ENCODE measurements at regions not wholly inside any gene's neighbourhood (a gene's known extent, or its start where the extent isn't known, plus 50 kb on each side); places are given as distances from the start of the nearest gene placed in this dataset.
"Not testable (repeated sequence)": the region's sequence is repeated elsewhere in the genome, so short reads cannot be mapped to it uniquely, and the experiment has no call there.

DNA sequence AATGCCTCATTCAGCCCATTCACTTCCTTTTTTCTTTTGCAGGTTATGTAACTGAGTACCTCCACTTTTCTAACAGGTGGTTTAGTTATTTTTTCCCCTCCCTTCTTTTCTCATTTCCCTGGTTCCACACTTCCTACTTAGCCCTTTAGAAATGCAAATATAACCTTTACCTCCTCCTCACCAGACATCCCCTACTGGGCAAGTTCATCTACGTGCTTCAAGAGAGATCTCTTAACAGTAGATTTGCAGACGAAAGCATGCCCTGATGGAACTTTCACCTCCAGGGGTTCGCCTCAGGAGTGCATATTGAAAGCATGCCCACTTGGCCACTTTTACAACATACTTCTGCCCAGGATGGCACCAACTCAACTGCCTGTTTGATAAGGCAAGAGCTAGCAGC is 314.1 kb upstream of the LRRC3B start:
- H3K36me3 ChIP-seq: no peaks in the 10 kb centered on the region
- no peaks in the 10 kb centered on the region for H3K27me3 ChIP-seq
- H3K4me1 ChIP-seq: no peaks in the 10 kb centered on the region
- H3K9me3 ChIP-seq: no peaks in the 10 kb centered on the region
- no peak for DNase-seq (ENCODE audit: low spot score in 2 of 2)
- no peak overlapping the region for H3K27ac ChIP-seq
- H3K4me3 ChIP-seq: no peak overlapping the region
- TF ChIP-seq, protein P1, sequence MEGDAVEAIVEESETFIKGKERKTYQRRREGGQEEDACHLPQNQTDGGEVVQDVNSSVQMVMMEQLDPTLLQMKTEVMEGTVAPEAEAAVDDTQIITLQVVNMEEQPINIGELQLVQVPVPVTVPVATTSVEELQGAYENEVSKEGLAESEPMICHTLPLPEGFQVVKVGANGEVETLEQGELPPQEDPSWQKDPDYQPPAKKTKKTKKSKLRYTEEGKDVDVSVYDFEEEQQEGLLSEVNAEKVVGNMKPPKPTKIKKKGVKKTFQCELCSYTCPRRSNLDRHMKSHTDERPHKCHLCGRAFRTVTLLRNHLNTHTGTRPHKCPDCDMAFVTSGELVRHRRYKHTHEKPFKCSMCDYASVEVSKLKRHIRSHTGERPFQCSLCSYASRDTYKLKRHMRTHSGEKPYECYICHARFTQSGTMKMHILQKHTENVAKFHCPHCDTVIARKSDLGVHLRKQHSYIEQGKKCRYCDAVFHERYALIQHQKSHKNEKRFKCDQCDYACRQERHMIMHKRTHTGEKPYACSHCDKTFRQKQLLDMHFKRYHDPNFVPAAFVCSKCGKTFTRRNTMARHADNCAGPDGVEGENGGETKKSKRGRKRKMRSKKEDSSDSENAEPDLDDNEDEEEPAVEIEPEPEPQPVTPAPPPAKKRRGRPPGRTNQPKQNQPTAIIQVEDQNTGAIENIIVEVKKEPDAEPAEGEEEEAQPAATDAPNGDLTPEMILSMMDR (IDR thresholded peaks at IDR 0.05): no peak
- TF ChIP-seq EP300 (IDR thresholded peaks at IDR 0.05): no peak
- TF ChIP-seq POLR2A (IDR thresholded peaks at IDR 0.05): no peak
- 83 to 86% methylated on average over 3 of the region's 3 CpGs for WGBS, 2 donors

DNA sequence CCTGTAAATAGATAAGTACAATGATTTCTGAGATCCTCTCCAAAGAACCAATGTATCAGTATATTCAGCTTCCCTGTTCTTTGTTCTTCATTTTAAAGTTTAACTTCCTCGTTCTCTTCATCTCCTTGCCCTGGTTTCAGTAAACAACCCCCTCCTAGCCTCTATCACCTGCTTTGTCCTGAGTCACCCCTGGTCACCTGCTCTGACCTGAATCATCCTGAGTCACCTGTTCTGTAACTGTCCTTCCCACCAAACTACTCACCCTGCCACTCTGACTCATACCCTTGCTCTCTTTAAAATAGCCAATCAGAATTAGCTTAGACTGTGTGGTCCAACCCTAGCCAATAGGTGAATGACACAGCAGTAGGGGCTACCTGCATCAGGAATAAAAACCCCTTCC is 313.0 kb upstream of the LRRC3B start:
- H3K9me3 ChIP-seq; H3K27me3 ChIP-seq; H3K27ac ChIP-seq; DNase-seq (ENCODE audit: low spot score in 2 of 2); H3K4me3 ChIP-seq; H3K4me1 ChIP-seq; H3K36me3 ChIP-seq: not testable (repeated sequence)
- 85 to 100% methylated on average over 1 of the region's 1 CpG for WGBS, 2 donors

DNA sequence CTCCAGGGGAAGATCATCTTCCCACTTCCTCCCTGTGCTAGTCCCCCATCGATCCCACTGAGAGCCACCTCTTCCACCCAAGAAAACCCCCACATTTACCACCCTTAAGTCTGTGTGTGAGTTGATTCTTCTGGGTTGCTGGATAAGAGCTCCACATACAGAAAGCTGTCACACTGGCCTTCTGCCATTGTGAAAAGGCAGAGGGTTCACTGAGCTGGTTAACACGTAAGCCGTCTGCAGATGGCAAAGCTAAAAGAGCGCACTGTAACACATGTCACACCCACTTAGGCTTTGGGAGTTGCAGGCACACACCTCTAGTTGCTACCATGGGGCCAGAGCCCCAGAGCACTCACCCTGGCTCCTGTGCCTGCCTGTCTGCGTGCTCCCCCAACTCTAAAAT is 309.8 kb upstream of the LRRC3B start:
- Histone ChIP-seq H3K9me3 (peaks cover 0 to 15% (median 1%) of the 10 kb centered on the region in 4 donors), H3K4me1 (no peaks in the 10 kb centered on the region), H3K4me3 (no peak overlapping the region), H3K27ac (no peak overlapping the region), H3K36me3 (no peaks in the 10 kb centered on the region), H3K27me3 (no peaks in the 10 kb centered on the region)
- WGBS, 2 donors: 88 to 90% methylated on average over 5 of the region's 5 CpGs
- no peak for DNase-seq (ENCODE audit: low spot score in 2 of 2)
- TF ChIP-seq POLR2A (IDR thresholded peaks at IDR 0.05): no peak
- TF ChIP-seq, protein P1 (IDR thresholded peaks at IDR 0.05): no peak
- no peak for TF ChIP-seq EP300 (IDR thresholded peaks at IDR 0.05)

DNA sequence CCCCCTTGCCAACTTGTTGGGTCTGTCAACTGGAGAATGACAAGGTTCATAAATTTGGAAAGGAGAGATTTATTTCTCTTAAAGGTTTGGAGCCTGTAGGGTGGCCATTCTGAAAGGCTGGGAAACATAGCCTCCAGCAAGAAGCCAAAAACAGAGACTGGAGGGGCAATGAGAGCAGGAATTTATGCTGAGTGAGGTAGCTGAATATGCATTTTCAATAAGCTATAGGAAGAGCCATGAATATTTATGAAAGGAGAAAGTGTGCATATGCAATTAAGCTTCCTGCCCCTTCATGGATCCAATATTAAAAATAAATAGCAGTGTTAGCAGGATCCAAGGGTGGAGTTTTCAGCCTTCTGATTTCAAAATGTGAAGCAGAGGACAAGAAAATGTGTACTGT is 306.1 kb upstream of the LRRC3B start:
- DNase-seq (ENCODE audit: low spot score in 2 of 2): no peak
- no peak overlapping the region for H3K4me3 ChIP-seq
- TF ChIP-seq POLR2A (IDR thresholded peaks at IDR 0.05): no peak
- no peak for TF ChIP-seq EP300 (IDR thresholded peaks at IDR 0.05)
- TF ChIP-seq, protein P1 (IDR thresholded peaks at IDR 0.05): no peak

DNA sequence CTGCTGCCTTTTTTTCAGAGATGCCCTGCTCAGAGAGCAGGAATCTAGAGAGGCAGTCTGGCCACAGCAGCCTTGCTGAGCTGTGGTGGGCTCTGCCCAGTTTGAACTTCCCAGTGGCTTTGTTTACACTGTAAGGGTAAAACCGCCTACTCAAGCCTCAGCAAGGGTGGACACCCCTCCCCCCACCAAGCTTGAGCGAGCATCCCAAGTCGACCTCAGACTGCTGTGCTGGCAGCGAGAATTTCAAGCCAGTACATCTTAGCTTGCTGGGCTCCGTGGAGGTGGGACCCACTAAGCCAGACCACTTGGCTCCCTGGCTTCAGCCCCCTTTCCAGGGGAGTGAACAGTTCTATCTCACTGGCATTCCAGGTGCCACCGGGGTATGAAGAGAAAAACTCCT is 298.8 kb upstream of the LRRC3B start:
- WGBS, 2 donors: 64 to 80% methylated on average over 2 to 6 of the region's 6 CpGs

More for the DNA sequence above, 306.1 kb upstream of the LRRC3B start:
- Histone ChIP-seq H3K9me3 (peaks cover 0 to 28% (median 3%) of the 10 kb centered on the region in 4 donors), H3K4me1 (no peaks in the 10 kb centered on the region), H3K27me3 (no peaks in the 10 kb centered on the region), H3K27ac (no peak overlapping the region), H3K36me3 (no peaks in the 10 kb centered on the region)

DNA sequence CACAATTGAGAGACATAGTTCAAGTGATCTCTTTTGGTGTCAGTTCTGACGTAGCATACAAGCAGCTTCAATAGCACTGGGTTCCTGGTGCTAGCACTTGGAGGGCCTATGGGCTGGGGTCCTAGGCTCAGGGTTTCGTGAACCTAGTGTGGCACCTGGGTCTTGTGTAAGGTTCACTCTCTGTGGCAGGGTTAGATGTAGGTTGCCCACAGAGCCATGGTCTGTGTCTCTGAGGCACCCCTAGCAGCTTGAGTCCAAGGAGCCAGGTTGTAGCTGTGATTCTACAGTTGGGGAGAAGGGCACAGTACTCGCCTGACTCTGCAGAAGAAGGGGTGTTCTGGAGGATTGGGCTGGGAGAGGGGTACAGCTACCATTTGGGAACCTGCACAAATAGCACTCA is 282.6 kb upstream of the LRRC3B start:
- Histone ChIP-seq H3K4me3 (no peak overlapping the region), H3K4me1 (no peaks in the 10 kb centered on the region), H3K36me3 (no peaks in the 10 kb centered on the region), H3K9me3 (no peaks in the 10 kb centered on the region), H3K27me3 (no peaks in the 10 kb centered on the region), H3K27ac (no peak overlapping the region)
- DNase-seq (ENCODE audit: low spot score in 2 of 2): no peak
- WGBS, 2 donors: 89 to 95% methylated on average over 2 to 3 of the region's 3 CpGs
- TF ChIP-seq EP300 (IDR thresholded peaks at IDR 0.05) (no peak), POLR2A (IDR thresholded peaks at IDR 0.05) (no peak)
- TF ChIP-seq, protein P1 (IDR thresholded peaks at IDR 0.05): no peak

More for the DNA sequence above, 298.8 kb upstream of the LRRC3B start:
- H3K4me3 ChIP-seq; H3K4me1 ChIP-seq; H3K27ac ChIP-seq; DNase-seq (ENCODE audit: low spot score in 2 of 2); H3K36me3 ChIP-seq; H3K27me3 ChIP-seq: not testable (repeated sequence)
- peaks cover 0 to 17% (median 0%) of the 10 kb centered on the region in 4 donors for H3K9me3 ChIP-seq

Measured in tibial nerve (tissue), 4 donors.